GM12878 (cell line): ENCODE measurements at regions not wholly inside any gene's neighbourhood (a gene's known extent, or its start where the extent isn't known, plus 50 kb on each side); places are given as distances from the start of the nearest gene placed in this dataset.

Experiments used
- ATAC-seq: fragments of 200-7000 bp; cut with Tn5 transposase; 3 replicates; pipeline ENCODE4 v1.9.1; 2020; ENCODE audit warnings: mild to moderate bottlenecking, moderate library complexity
- BruUV-seq: library from RNA; stranded (reverse); fragments of 400-500 nt; replicated peaks from 2 replicates; lab custom pipeline; 2021; lab: Mats Ljungman, UMichigan
- CTCF ChIA-PET: fragments of 300-600 bp; sonication (Branson Sonifier 250); formaldehyde crosslinking; extraction: SDS; loops from one replicate; lab custom pipeline; 2021; ENCODE audit warnings: inconsistent platforms; lab: Yijun Ruan, JAX
- POLR2A ChIA-PET: fragments of 350-600 bp; formaldehyde crosslinking; extraction: SDS; loops from one replicate; lab custom pipeline; 2021; ENCODE audit warnings: inconsistent platforms; lab: Charles Lee
- RAD21 ChIA-PET: fragments of 300-600 bp; sonication (Branson Sonifier 250); formaldehyde crosslinking; loops from one replicate; lab custom pipeline; 2023; ENCODE audit warnings: antibody characterized with exemption; ENCODE audit not compliant: unreplicated experiment; lab: Charles Lee
- SMC1A ChIA-PET: fragments of 300-600 bp; sonication (Branson Sonifier 250); formaldehyde crosslinking; loops from one replicate; lab custom pipeline; 2023; ENCODE audit not compliant: unreplicated experiment, uncharacterized antibody; lab: Charles Lee
- DNase-seq: peaks from one replicate; pipeline ENCODE4 v3.0.0-alpha.2; 2011; ENCODE audit warnings: low read depth, low spot score
- FAIRE-seq: peaks from 3 replicates; lab custom pipeline; 2011; peaks lifted over from hg19 to GRCh38; lab: Jason Lieb, UNC
- H2AFZ ChIP-seq: 2 replicates; pipeline ENCODE4 v1.6.0; 2011; ENCODE audit warnings: low read depth, low read length, control low read depth; ENCODE audit not compliant: control insufficient read depth
- H3K27ac ChIP-seq: 2 replicates; pipeline ENCODE4 v1.5.1; 2011; ENCODE audit warnings: control low read depth; ENCODE audit not compliant: control insufficient read depth, insufficient read depth
- H3K27me3 ChIP-seq, 2 experiments: replicated peaks in 1 of 2; 2 replicates each; pipeline versions ENCODE4 v1.6.0 to v1.6.1; 2011; ENCODE audit warnings: low read length in 1 of 2; ENCODE audit not compliant: control insufficient read depth in 2 of 2, insufficient read depth in 2 of 2
- H3K36me3 ChIP-seq, 2 experiments: 2 replicates each; pipeline ENCODE4 v1.5.1; 2011; ENCODE audit warnings: low read length in 1 of 2; ENCODE audit not compliant: control insufficient read depth in 2 of 2, insufficient read depth in 2 of 2
- H3K4me1 ChIP-seq: 2 replicates; pipeline ENCODE4 v1.6.1; 2011; ENCODE audit warnings: mild to moderate bottlenecking, low read length, moderate library complexity, mixed read lengths; ENCODE audit not compliant: control insufficient read depth, insufficient read depth
- H3K4me2 ChIP-seq: 2 replicates; pipeline ENCODE4 v1.6.0; 2011; ENCODE audit warnings: control low read depth; ENCODE audit not compliant: control insufficient read depth, insufficient read depth
- H3K4me3 ChIP-seq: fragments of 200-600 bp; sonication (generic); 2 replicates; pipeline ENCODE4 v1.5.1; 2016
- H3K79me2 ChIP-seq: 2 replicates; pipeline ENCODE4 v1.6.0; 2011; ENCODE audit warnings: low read length; ENCODE audit not compliant: control insufficient read depth, insufficient read depth
- H3K9ac ChIP-seq: 2 replicates; pipeline ENCODE4 v1.8.0; 2011; ENCODE audit warnings: low read length, control low read depth, mixed read lengths; ENCODE audit not compliant: control insufficient read depth, insufficient read depth
- H3K9me3 ChIP-seq: replicated peaks from 3 replicates; pipeline ENCODE4 v1.5.1; 2011; ENCODE audit warnings: mild to moderate bottlenecking, low read length; ENCODE audit not compliant: control insufficient read depth, insufficient read depth
- H4K20me1 ChIP-seq: 2 replicates; pipeline ENCODE4 v1.6.0; 2011; ENCODE audit not compliant: control insufficient read depth, insufficient read depth
- BACH1 ChIP-seq: fragments of 450-650 bp; IDR thresholded peaks from 2 replicates; pipeline ENCODE4 v1.6.1; 2017; ENCODE audit warnings: mild to moderate bottlenecking, borderline replicate concordance
- CBX3 ChIP-seq: fragments of 200-600 bp; sonication (generic); IDR thresholded peaks from 2 replicates; pipeline ENCODE4 v1.6.1; 2016; ENCODE audit warnings: low read depth, borderline replicate concordance
- CEBPB ChIP-seq, 2 experiments: fragments of 150-350 bp in 1 of 2; IDR thresholded peaks; 2 replicates each; pipeline ENCODE4 v1.6.1; 2012 to 2014; ENCODE audit warnings: low read depth in 2 of 2, low read length in 2 of 2, borderline replicate concordance in 1 of 2, inconsistent platforms in 1 of 2
- JUNB ChIP-seq: IDR thresholded peaks from 2 replicates; pipeline ENCODE4 v1.6.1; 2016; ENCODE audit warnings: antibody characterized with exemption, mild to moderate bottlenecking
- JUND ChIP-seq: IDR thresholded peaks from 2 replicates; pipeline ENCODE4 v1.6.1; 2012; ENCODE audit warnings: low read depth, mild to moderate bottlenecking, low read length, improper control_type of control experiment, moderate library complexity
- MYB ChIP-seq: fragments of 150-350 bp; IDR thresholded peaks from 2 replicates; pipeline ENCODE4 v1.6.1; 2014; ENCODE audit warnings: mild to moderate bottlenecking, low read depth, low read length, borderline replicate concordance
- NBN ChIP-seq: fragments of 450-650 bp; IDR thresholded peaks from 2 replicates; pipeline ENCODE4 v1.6.1; 2016
- NRF1 ChIP-seq: conservative IDR thresholded peaks from 2 replicates; pipeline ENCODE4 v1.6.1; 2011; ENCODE audit warnings: mild to moderate bottlenecking, low read depth, low read length, improper control_type of control experiment
- PAX5 ChIP-seq: IDR thresholded peaks from 2 replicates; pipeline ENCODE4 v1.6.1; 2011; ENCODE audit warnings: low read depth, low read length, borderline replicate concordance
- RAD21 ChIP-seq: IDR thresholded peaks from 2 replicates; pipeline ENCODE4 v1.6.1; 2011; ENCODE audit warnings: mild to moderate bottlenecking, low read depth, low read length, moderate library complexity; ENCODE audit not compliant: insufficient read depth
- RELA ChIP-seq: fragments of 450-650 bp; IDR thresholded peaks from 2 replicates; pipeline ENCODE4 v1.8.0; 2014; ENCODE audit warnings: borderline replicate concordance; ENCODE audit not compliant: partially characterized antibody
- SREBF1 ChIP-seq: IDR thresholded peaks from 2 replicates; pipeline ENCODE4 v1.6.1; 2012; ENCODE audit warnings: mild to moderate bottlenecking, low read length
- TARDBP ChIP-seq: IDR thresholded peaks from 2 replicates; pipeline ENCODE4 v1.6.1; 2016; ENCODE audit warnings: borderline replicate concordance
- YBX1 ChIP-seq: fragments of 450-650 bp; IDR thresholded peaks from 2 replicates; pipeline ENCODE4 v1.6.1; 2016; ENCODE audit warnings: antibody characterized with exemption
- ZBED1 ChIP-seq: IDR thresholded peaks from 2 replicates; pipeline ENCODE4 v1.6.1; 2016; ENCODE audit warnings: borderline replicate concordance
- ZNF384 ChIP-seq: IDR thresholded peaks from 2 replicates; pipeline ENCODE4 v1.6.1; 2012; ENCODE audit warnings: low read depth, mild to moderate bottlenecking, low read length, improper control_type of control experiment, borderline replicate concordance
- ZNF622 ChIP-seq: fragments of 450-650 bp; IDR thresholded peaks from 2 replicates; pipeline ENCODE4 v1.6.1; 2017; ENCODE audit warnings: mild to moderate bottlenecking, inconsistent platforms
- WGBS: methylation state at CpG from one replicate; pipeline ENCODE4 v1.1.6; 2016; ENCODE audit warnings: low lambda C conversion rate; ENCODE audit not compliant: insufficient replicate concordance, insufficient coverage; ENCODE audit errors: missing lambda C conversion rate; 5-methylcytosine and 5-hydroxymethylcytosine counted together
- in situ Hi-C: fragments of 300-500 bp; cut with MboI; formaldehyde crosslinking; loops from 9 replicates; pipeline ENCODE4 v1.14.3; 2018; ENCODE audit warnings: mixed read lengths
- intact Hi-C: fragments of 100-400 bp; cut with micrococcal nuclease; formaldehyde crosslinking; loops from one replicate; pipeline ENCODE4 v1.14.2; 2022; ENCODE audit not compliant: unreplicated experiment
- TF ChIP-seq, protein P1 (sequence below): fragments of 450-650 bp; IDR thresholded peaks from 2 replicates; pipeline ENCODE4 v1.6.1; 2018; ENCODE audit warnings: borderline replicate concordance, mild to moderate bottlenecking; ENCODE audit not compliant: partially characterized antibody
- TF ChIP-seq, protein P2 (sequence below): IDR thresholded peaks from 2 replicates; pipeline ENCODE4 v1.6.1; 2011; ENCODE audit warnings: borderline replicate concordance, low read depth, mild to moderate bottlenecking, moderate library complexity, low read length; ENCODE audit not compliant: insufficient read depth, poor library complexity, severe bottlenecking
- TF ChIP-seq, protein P3 (sequence below): IDR thresholded peaks from 2 replicates; pipeline ENCODE4 v1.6.1; 2011; ENCODE audit warnings: borderline replicate concordance, low read depth, mild to moderate bottlenecking, moderate library complexity, mixed read lengths, low read length; ENCODE audit not compliant: insufficient read depth; ENCODE audit errors: extremely low read length

DNA sequence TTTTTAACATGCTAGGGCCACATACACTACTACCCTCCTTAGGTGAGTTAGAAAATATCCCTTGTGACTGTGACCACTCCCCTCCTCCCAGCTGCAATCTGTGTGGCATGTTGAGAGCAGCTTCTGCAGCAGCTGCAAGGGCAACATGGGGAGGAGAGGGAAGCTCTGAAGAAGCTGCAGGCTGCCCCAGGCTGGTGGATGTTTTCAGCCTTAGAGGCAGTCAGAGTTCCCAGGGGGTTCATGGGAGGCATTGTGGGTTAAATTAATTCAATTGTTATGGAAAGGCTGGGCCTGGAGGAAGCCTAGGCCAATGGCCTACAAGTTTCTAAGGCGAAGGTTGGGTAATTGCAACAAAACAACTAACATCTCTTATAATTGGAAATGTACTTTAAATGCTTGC lies 860.8 kb downstream of the NLGN4Y start:
- Histone ChIP-seq H3K36me3 (no peaks in the 10 kb centered on the region), H3K4me3 (no peak overlapping the region), H4K20me1 (no peaks in the 10 kb centered on the region), H3K4me1 (no peaks in the 10 kb centered on the region), H3K9me3 (no peaks in the 10 kb centered on the region), H3K27ac (no peak overlapping the region), H3K27me3 (no peaks in the 10 kb centered on the region), H2AFZ (no peak overlapping the region), H3K4me2 (no peak overlapping the region), H3K79me2 (no peaks in the 10 kb centered on the region)
- DNase-seq (no peak), ATAC-seq (no peak), FAIRE-seq (no peak)
- ChIA-PET RAD21 (no interaction called here), CTCF (no interaction called here), SMC1A (no interaction called here), POLR2A (no interaction called here)
- WGBS = no CpG with 5 or more reads among the region's 1 CpG
- intact Hi-C loops = no loop called here
- in situ Hi-C loops = no loop called here
- TF ChIP-seq CBX3 (no peak), ZNF622 (no peak), ZBED1 (no peak), JUND (no peak), RAD21 (no peak), ZNF384 (no peak), JUNB (no peak), MYB (no peak), BACH1 (no peak), YBX1 (no peak), NRF1 (no peak), SREBF1 (no peak), NBN (no peak), PAX5 (no peak), TARDBP (no peak), RELA (no peak), CEBPB (IDR thresholded peaks at IDR 0.05; ENCODE audit: borderline replicate concordance in 1 of 2, low read depth in 2 of 2, low read length in 2 of 2) (no peak)
- TF ChIP-seq, protein P1, sequence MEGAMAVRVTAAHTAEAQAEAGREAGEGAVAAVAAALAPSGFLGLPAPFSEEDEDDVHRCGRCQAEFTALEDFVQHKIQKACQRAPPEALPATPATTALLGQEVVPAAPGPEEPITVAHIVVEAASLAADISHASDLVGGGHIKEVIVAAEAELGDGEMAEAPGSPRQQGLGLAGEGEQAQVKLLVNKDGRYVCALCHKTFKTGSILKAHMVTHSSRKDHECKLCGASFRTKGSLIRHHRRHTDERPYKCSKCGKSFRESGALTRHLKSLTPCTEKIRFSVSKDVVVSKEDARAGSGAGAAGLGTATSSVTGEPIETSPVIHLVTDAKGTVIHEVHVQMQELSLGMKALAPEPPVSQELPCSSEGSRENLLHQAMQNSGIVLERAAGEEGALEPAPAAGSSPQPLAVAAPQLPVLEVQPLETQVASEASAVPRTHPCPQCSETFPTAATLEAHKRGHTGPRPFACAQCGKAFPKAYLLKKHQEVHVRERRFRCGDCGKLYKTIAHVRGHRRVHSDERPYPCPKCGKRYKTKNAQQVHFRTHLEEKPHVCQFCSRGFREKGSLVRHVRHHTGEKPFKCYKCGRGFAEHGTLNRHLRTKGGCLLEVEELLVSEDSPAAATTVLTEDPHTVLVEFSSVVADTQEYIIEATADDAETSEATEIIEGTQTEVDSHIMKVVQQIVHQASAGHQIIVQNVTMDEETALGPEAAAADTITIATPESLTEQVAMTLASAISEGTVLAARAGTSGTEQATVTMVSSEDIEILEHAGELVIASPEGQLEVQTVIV = no peak
- TF ChIP-seq, protein P2, sequence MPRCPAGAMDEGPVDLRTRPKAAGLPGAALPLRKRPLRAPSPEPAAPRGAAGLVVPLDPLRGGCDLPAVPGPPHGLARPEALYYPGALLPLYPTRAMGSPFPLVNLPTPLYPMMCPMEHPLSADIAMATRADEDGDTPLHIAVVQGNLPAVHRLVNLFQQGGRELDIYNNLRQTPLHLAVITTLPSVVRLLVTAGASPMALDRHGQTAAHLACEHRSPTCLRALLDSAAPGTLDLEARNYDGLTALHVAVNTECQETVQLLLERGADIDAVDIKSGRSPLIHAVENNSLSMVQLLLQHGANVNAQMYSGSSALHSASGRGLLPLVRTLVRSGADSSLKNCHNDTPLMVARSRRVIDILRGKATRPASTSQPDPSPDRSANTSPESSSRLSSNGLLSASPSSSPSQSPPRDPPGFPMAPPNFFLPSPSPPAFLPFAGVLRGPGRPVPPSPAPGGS = no peak
- TF ChIP-seq, protein P3, sequence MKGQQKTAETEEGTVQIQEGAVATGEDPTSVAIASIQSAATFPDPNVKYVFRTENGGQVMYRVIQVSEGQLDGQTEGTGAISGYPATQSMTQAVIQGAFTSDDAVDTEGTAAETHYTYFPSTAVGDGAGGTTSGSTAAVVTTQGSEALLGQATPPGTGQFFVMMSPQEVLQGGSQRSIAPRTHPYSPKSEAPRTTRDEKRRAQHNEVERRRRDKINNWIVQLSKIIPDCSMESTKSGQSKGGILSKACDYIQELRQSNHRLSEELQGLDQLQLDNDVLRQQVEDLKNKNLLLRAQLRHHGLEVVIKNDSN = no peak
- TF ChIP-seq, all 136 proteins: peak for 0
- BruUV-seq = no TSS peak
- no peak overlapping the region for H3K9ac ChIP-seq
